Right lobe of liver (tissue), 4 donors: ENCODE measurements at regions not wholly inside any gene's neighbourhood (a gene's known extent, or its start where the extent isn't known, plus 50 kb on each side); places are given as distances from the start of the nearest gene placed in this dataset.

ENCODE experiments used
- CTCF ChIP-seq, 4 donors: fragments of 200-600 bp in 3 of 4; fragments of 450-650 bp in 1 of 4; IDR thresholded peaks; one replicate each; pipeline versions ENCODE4 v1.5.1 to v1.8.0; 2016 to 2022; ENCODE audit warnings: antibody characterized with exemption in 4 of 4, mild to moderate bottlenecking in 2 of 4
- POLR2A ChIP-seq: fragments of 450-650 bp; IDR thresholded peaks from one replicate; pipeline ENCODE4 v1.6.1; 2017; ENCODE audit warnings: antibody characterized with exemption, mild to moderate bottlenecking
- donor health status: DM: no; HTN: no; CAD: no.
- donor health status: DM: no; HTN: no; CAD: no.
- donor health status: DM: no; HTN: yes; CAD: no.

GRCh38 chr18:8503248-8503647, 106.0 kb upstream of the RAB12 start:
- no peak for TF ChIP-seq CTCF (IDR thresholded peaks at IDR 0.05)
- TF ChIP-seq POLR2A, result no peak
